ENCODE measurements at regions not wholly inside any gene's neighbourhood (a gene's known extent, or its start where the extent isn't known, plus 50 kb on each side); places are given as distances from the start of the nearest gene placed in this dataset.

DNA sequence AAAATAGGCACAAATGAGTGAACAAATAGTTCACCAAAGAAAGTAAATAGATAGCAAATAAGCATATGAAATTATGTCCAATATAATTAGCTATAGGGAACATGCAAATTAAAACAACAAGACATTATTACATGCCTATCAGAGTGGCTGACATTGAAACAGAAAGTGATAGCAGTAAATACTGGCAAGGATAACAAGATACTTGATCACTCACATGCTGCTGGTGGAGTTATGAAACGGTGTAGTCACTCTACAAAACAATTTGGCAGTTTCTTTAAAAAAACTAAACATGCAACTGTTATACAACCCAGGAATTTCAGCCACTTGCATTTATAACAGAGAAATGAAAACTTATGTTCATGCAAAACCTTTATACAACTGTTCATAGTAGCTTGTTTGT is 439.2 kb upstream of the ACVR2A start:
- no peaks in the 10 kb centered on the region for H3K27me3 ChIP-seq
- no peaks in the 10 kb centered on the region for H3K4me1 ChIP-seq (ENCODE audit: control insufficient read depth in 1 of 2, insufficient read depth in 1 of 2, low read depth in 1 of 2, low read length in 1 of 2)
- H3K4me3 ChIP-seq (ENCODE audit: low read depth in 1 of 2, low read length in 1 of 2) = no peak overlapping the region
- TF ChIP-seq, protein P1, sequence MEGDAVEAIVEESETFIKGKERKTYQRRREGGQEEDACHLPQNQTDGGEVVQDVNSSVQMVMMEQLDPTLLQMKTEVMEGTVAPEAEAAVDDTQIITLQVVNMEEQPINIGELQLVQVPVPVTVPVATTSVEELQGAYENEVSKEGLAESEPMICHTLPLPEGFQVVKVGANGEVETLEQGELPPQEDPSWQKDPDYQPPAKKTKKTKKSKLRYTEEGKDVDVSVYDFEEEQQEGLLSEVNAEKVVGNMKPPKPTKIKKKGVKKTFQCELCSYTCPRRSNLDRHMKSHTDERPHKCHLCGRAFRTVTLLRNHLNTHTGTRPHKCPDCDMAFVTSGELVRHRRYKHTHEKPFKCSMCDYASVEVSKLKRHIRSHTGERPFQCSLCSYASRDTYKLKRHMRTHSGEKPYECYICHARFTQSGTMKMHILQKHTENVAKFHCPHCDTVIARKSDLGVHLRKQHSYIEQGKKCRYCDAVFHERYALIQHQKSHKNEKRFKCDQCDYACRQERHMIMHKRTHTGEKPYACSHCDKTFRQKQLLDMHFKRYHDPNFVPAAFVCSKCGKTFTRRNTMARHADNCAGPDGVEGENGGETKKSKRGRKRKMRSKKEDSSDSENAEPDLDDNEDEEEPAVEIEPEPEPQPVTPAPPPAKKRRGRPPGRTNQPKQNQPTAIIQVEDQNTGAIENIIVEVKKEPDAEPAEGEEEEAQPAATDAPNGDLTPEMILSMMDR (IDR thresholded peaks at IDR 0.05) = no peak
- no peaks in the 10 kb centered on the region for H3K9me3 ChIP-seq
- no peaks in the 10 kb centered on the region for H3K36me3 ChIP-seq
- no peak overlapping the region for H3K27ac ChIP-seq

DNA sequence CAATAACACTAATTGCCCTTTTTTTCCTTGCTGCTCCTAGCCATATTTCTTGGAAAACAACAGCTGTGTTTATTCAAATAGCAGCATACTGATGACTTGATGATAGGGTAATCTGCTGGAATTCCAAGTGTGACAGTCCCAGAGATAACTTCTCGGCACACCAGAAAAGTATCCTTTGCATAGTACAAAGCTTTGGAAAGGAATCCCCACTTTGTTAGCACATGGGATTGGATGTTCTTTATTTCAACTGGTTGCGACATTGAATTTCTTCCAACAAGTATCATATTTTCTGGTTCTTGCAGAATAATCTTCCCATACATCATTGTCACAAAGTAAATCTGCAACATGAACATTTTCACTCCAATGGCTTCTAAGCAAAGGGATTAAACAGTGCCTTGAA is 445.8 kb upstream of the ACVR2A start:
- H3K27me3 ChIP-seq = no peaks in the 10 kb centered on the region
- H3K4me3 ChIP-seq (ENCODE audit: low read depth in 1 of 2, low read length in 1 of 2) = no peak overlapping the region
- no peak overlapping the region for H3K27ac ChIP-seq
- TF ChIP-seq, protein P1 (IDR thresholded peaks at IDR 0.05) = no peak
- H3K9me3 ChIP-seq = no peaks in the 10 kb centered on the region
- no peaks in the 10 kb centered on the region for H3K4me1 ChIP-seq (ENCODE audit: control insufficient read depth in 1 of 2, insufficient read depth in 1 of 2, low read depth in 1 of 2, low read length in 1 of 2)
- no peaks in the 10 kb centered on the region for H3K36me3 ChIP-seq

DNA sequence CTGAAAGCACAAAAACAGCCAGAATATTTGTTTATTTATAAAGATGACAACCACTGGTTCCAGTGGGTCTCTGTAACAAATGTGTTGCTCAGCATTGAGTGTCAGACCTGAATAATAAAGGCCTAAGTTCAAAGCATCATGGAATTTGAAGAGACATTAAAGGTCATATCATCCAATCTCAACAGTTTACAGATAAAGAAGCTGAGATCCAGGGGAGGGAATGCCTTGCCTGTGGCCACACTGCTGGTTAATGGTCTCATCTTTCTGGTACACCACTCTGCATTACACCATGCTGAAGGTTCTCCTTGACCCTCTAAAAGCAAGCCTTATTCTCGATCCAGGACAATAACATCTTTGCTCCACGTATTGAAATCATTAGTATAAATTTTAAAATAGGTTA is 446.5 kb upstream of the ACVR2A start:
- Histone ChIP-seq H3K27ac (no peak overlapping the region), H3K4me3 (ENCODE audit: low read depth in 1 of 2, low read length in 1 of 2) (no peak overlapping the region), H3K4me1 (ENCODE audit: control insufficient read depth in 1 of 2, insufficient read depth in 1 of 2, low read depth in 1 of 2, low read length in 1 of 2) (no peaks in the 10 kb centered on the region), H3K9me3 (no peaks in the 10 kb centered on the region), H3K36me3 (no peaks in the 10 kb centered on the region), H3K27me3 (no peaks in the 10 kb centered on the region)
- TF ChIP-seq, protein P1 (IDR thresholded peaks at IDR 0.05) = no peak

DNA sequence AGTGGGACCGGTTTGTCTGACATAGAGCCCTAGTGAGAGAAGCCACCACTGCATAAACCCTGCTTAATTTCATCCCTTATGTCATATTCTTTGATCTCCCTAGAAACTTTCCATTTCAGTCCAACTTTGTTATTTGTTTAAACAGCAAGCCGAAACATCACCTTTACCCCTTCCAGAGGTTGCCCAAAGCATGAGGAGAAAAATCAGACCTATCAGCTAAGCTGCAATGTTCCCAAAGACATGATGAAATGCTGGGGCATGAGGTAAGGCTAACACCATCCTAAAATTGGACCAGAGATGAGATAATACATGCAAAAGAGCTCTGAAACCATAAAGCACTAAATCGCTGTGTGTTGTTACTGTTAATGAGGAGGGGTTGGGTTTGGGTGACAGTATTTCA is 447.9 kb upstream of the ACVR2A start:
- Histone ChIP-seq H3K4me3 (ENCODE audit: low read depth in 1 of 2, low read length in 1 of 2) (no peak overlapping the region), H3K9me3 (no peaks in the 10 kb centered on the region), H3K27ac (no peak overlapping the region), H3K36me3 (no peaks in the 10 kb centered on the region), H3K27me3 (no peaks in the 10 kb centered on the region), H3K4me1 (ENCODE audit: control insufficient read depth in 1 of 2, insufficient read depth in 1 of 2, low read depth in 1 of 2, low read length in 1 of 2) (no peaks in the 10 kb centered on the region)
- TF ChIP-seq, protein P1 (IDR thresholded peaks at IDR 0.05) = no peak

DNA sequence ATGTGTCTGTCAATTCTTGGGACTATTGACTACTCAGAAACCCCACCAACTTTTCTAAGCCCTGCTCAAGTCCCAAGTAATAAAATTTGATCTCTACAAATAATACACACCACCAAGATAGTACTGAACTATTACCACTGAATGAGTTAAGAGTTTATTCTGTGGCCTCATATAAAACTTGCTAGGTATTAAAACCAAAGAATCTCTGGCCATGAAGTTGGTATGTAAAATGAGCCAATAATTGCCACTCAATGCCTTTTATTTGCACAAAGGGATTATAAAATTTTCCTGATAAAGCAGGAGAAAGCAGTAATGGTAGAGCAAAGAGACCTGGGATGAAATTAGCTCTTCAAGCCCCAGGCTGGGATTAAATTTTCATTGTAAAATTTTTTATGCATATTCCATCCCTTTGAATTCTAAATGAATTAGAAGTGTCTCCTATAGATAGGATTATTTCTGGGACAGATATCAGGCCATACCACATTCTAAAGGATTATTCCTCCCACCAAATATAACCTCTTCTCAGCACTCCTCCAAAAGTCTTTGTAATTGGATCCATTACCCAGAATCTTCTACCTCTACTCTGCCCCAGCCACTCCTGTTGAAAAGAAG is 450.5 kb upstream of the ACVR2A start:
- no peaks in the 10 kb centered on the region for H3K9me3 ChIP-seq
- TF ChIP-seq, protein P1 (IDR thresholded peaks at IDR 0.05) = no peak
- H3K36me3 ChIP-seq = no peaks in the 10 kb centered on the region
- no peaks in the 10 kb centered on the region for H3K27me3 ChIP-seq
- H3K4me1 ChIP-seq (ENCODE audit: control insufficient read depth in 1 of 2, insufficient read depth in 1 of 2, low read depth in 1 of 2, low read length in 1 of 2) = no peaks in the 10 kb centered on the region
- H3K4me3 ChIP-seq (ENCODE audit: low read depth in 1 of 2, low read length in 1 of 2) = no peak overlapping the region
- no peak overlapping the region for H3K27ac ChIP-seq

DNA sequence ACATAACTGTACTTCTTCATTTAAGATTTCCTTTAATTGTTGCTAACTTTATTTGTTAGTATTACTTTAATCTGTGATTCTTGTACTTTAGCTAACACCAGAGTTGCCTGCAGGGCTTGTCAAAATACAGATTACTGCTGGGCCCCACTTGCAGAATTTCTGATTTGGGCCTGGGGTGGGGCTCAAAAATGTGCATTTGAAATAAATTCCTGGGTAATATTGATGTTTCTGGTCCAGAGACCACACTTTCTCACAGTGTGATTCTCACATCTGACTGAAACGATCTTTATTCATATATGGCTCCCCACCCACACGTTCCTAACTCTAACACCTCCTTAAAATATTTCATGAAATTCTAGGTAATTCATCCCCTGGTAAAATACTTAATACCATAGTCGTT is 452.6 kb upstream of the ACVR2A start:
- no peaks in the 10 kb centered on the region for H3K9me3 ChIP-seq
- no peaks in the 10 kb centered on the region for H3K4me1 ChIP-seq (ENCODE audit: control insufficient read depth in 1 of 2, insufficient read depth in 1 of 2, low read depth in 1 of 2, low read length in 1 of 2)
- TF ChIP-seq, protein P1 (IDR thresholded peaks at IDR 0.05) = no peak
- H3K27me3 ChIP-seq = no peaks in the 10 kb centered on the region
- H3K27ac ChIP-seq = no peak overlapping the region
- no peak overlapping the region for H3K4me3 ChIP-seq (ENCODE audit: low read depth in 1 of 2, low read length in 1 of 2)
- no peaks in the 10 kb centered on the region for H3K36me3 ChIP-seq

Measured in neutrophil (primary cell).